HEK293 (cell line): ENCODE measurements at regions not wholly inside any gene's neighbourhood (a gene's known extent, or its start where the extent isn't known, plus 50 kb on each side); places are given as distances from the start of the nearest gene placed in this dataset.

Experiments used
- CTCF ChIP-seq: fragments of 450-650 bp; formaldehyde crosslinking; IDR thresholded peaks from 2 replicates; pipeline ENCODE4 v1.5.1; 2016; ENCODE audit warnings: missing biosample characterization, missing genetic modification characterization
- SP3 ChIP-seq: fragments of 450-650 bp; formaldehyde crosslinking; IDR thresholded peaks from 2 replicates; pipeline ENCODE4 v1.5.1; 2016; ENCODE audit warnings: missing biosample characterization, missing genetic modification characterization
- WT1 ChIP-seq: fragments of 450-650 bp; formaldehyde crosslinking; IDR thresholded peaks from 2 replicates; pipeline ENCODE4 v1.5.1; 2016; ENCODE audit warnings: missing biosample characterization, missing genetic modification characterization
- ZNF398 ChIP-seq: fragments of 450-650 bp; formaldehyde crosslinking; IDR thresholded peaks from 2 replicates; pipeline ENCODE4 v1.5.1; 2017; ENCODE audit warnings: missing biosample characterization, missing genetic modification characterization

GRCh38 chr20:53841741-53842140, 228.7 kb downstream of the BCAS1 start:
- TF ChIP-seq SP3 (tag by site-specific recombination) (no peak), CTCF (no peak), WT1 (no peak), ZNF398 (no peak)
